GM23338 (cell line): ENCODE measurements at regions not wholly inside any gene's neighbourhood (a gene's known extent, or its start where the extent isn't known, plus 50 kb on each side); places are given as distances from the start of the nearest gene placed in this dataset.
A peak's percentile ranks its signal among the peaks of the same experiment; 100 is the strongest.

ENCODE experiments used
- ATAC-seq: fragments of 200-7000 bp; cut with Tn5 transposase; 3 replicates; pipeline ENCODE4 v1.9.1; 2020
- DNase-seq: peaks from one replicate; pipeline ENCODE4 v3.0.0-alpha.2; 2015; ENCODE audit warnings: low spot score
- H2AFZ ChIP-seq: fragments of 200-600 bp; sonication (generic); 2 replicates; pipeline ENCODE4 v1.8.0; 2016; ENCODE audit warnings: antibody characterized with exemption, mild to moderate bottlenecking, moderate library complexity
- H3F3A ChIP-seq: fragments of 200-600 bp; sonication (generic); replicated peaks from 2 replicates; pipeline ENCODE4 v1.8.0; 2017; ENCODE audit warnings: antibody characterized with exemption, mixed run types, low read depth
- H3K27ac ChIP-seq: fragments of 200-600 bp; sonication (generic); 2 replicates; pipeline ENCODE4 v1.6.1; 2016; ENCODE audit warnings: low read depth
- H3K27me3 ChIP-seq: fragments of 200-600 bp; sonication (generic); 2 replicates; pipeline ENCODE4 v1.8.0; 2016; ENCODE audit warnings: mild to moderate bottlenecking, mixed run types, moderate library complexity; ENCODE audit not compliant: insufficient read depth
- H3K36me3 ChIP-seq: fragments of 200-600 bp; sonication (generic); 2 replicates; pipeline ENCODE4 v1.8.0; 2016; ENCODE audit warnings: mild to moderate bottlenecking; ENCODE audit not compliant: insufficient read depth
- H3K4me1 ChIP-seq: fragments of 200-600 bp; sonication (generic); 2 replicates; pipeline ENCODE4 v1.8.0; 2016; ENCODE audit warnings: mild to moderate bottlenecking, moderate library complexity; ENCODE audit not compliant: insufficient read depth
- H3K4me2 ChIP-seq: fragments of 200-600 bp; sonication (generic); 2 replicates; pipeline ENCODE4 v1.7.1; 2017; ENCODE audit warnings: mixed run types
- H3K4me3 ChIP-seq: fragments of 200-600 bp; sonication (generic); 2 replicates; pipeline ENCODE4 v1.6.1; 2016; ENCODE audit warnings: mixed run types
- H3K79me2 ChIP-seq: fragments of 200-600 bp; sonication (generic); replicated peaks from 2 replicates; pipeline ENCODE4 v1.8.0; 2017; ENCODE audit warnings: mild to moderate bottlenecking; ENCODE audit not compliant: insufficient read depth
- H3K9me2 ChIP-seq: fragments of 200-600 bp; sonication (generic); 2 replicates; pipeline ENCODE4 v1.8.0; 2017; ENCODE audit not compliant: insufficient read depth
- H4K20me1 ChIP-seq: fragments of 200-600 bp; sonication (generic); replicated peaks from 2 replicates; pipeline ENCODE4 v1.8.0; 2017; ENCODE audit warnings: mild to moderate bottlenecking; ENCODE audit not compliant: insufficient read depth
- H3K27ac Mint-ChIP-seq: 2 replicates; pipeline ENCODE4 v1.8.0; 2020; ENCODE audit warnings: inconsistent platforms, mild to moderate bottlenecking, moderate library complexity, mixed read lengths
- H3K27me3 Mint-ChIP-seq: 3 replicates; pipeline ENCODE4 v1.8.0; 2022; ENCODE audit warnings: low read depth, mild to moderate bottlenecking, moderate library complexity, mixed read lengths, inconsistent platforms; ENCODE audit not compliant: insufficient read depth, poor library complexity
- H3K36me3 Mint-ChIP-seq: 3 replicates; pipeline ENCODE4 v1.8.0; 2021; ENCODE audit warnings: low read depth, mild to moderate bottlenecking, inconsistent platforms, moderate library complexity, mixed read lengths
- H3K4me1 Mint-ChIP-seq: 3 replicates; pipeline ENCODE4 v1.8.0; 2020; ENCODE audit warnings: mild to moderate bottlenecking, inconsistent platforms, mixed read lengths
- H3K4me3 Mint-ChIP-seq: 3 replicates; pipeline ENCODE4 v1.8.0; 2021; ENCODE audit warnings: moderate library complexity, mild to moderate bottlenecking, inconsistent platforms, mixed read lengths
- H3K9me3 Mint-ChIP-seq: 3 replicates; pipeline ENCODE4 v1.8.0; 2020; ENCODE audit warnings: moderate library complexity, mild to moderate bottlenecking, inconsistent platforms, mixed read lengths
- CREB1 ChIP-seq: fragments of 250-450 bp; sonication (Bioruptor Pico); IDR thresholded peaks from 2 replicates; pipeline ENCODE4 v1.5.0; 2020; ENCODE audit warnings: low read depth, mild to moderate bottlenecking, moderate library complexity
- JUNB ChIP-seq: IDR thresholded peaks from one replicate; pipeline ENCODE4 v1.6.1; 2016; ENCODE audit warnings: antibody characterized with exemption; ENCODE audit not compliant: unreplicated experiment
- NANOG ChIP-seq: IDR thresholded peaks from 2 replicates; pipeline ENCODE4 v1.6.1; 2016; ENCODE audit warnings: antibody characterized with exemption, borderline replicate concordance
- POLR2AphosphoS5 ChIP-seq: IDR thresholded peaks from 2 replicates; pipeline ENCODE4 v1.6.1; 2016; ENCODE audit warnings: antibody characterized with exemption, low read depth
- REST ChIP-seq: IDR thresholded peaks from one replicate; pipeline ENCODE4 v1.6.1; 2018; ENCODE audit warnings: antibody characterized with exemption; ENCODE audit not compliant: unreplicated experiment
- STAT1 ChIP-seq: IDR thresholded peaks from one replicate; pipeline ENCODE4 v1.6.1; 2016; ENCODE audit warnings: antibody characterized with exemption; ENCODE audit not compliant: unreplicated experiment
- ZNF114 ChIP-seq: fragments of 250-450 bp; sonication (Bioruptor Pico); IDR thresholded peaks from 2 replicates; pipeline ENCODE4 v1.5.0; 2020; ENCODE audit warnings: mild to moderate bottlenecking, moderate library complexity
- ZNF462 ChIP-seq: fragments of 250-450 bp; sonication (Bioruptor Pico); IDR thresholded peaks from 2 replicates; pipeline ENCODE4 v1.5.0; 2020; ENCODE audit warnings: mild to moderate bottlenecking, moderate library complexity

GRCh38 chr18:24584813-24585212, 124.4 kb downstream of the HRH4 start:
- Histone ChIP-seq H2AFZ (no peak overlapping the region), H3F3A (no peaks in the 10 kb centered on the region), H3K36me3 (no peaks in the 10 kb centered on the region; the same call in 1 of the 2 replicates), H3K27me3 (no peaks in the 10 kb centered on the region), H3K79me2 (no peaks in the 10 kb centered on the region), H3K4me3 (no peak overlapping the region), H3K27ac (0 out of 2 replicates have a peak overlapping the region, but pooled peaks have one; percentile 56), H3K4me1 (peaks cover 32% of the 10 kb centered on the region), H3K4me2 (peak overlapping the region; percentile 33; the same call in 1 of the 2 replicates), H4K20me1 (no peaks in the 10 kb centered on the region), H3K9me2 (peaks cover 9% of the 10 kb centered on the region; the same call in 1 of the 2 replicates)
- Mint-ChIP-seq H3K4me1 (peaks cover 37% of the 10 kb centered on the region), H3K9me3 (no peaks in the 10 kb centered on the region), H3K27me3 (peaks cover 3% of the 10 kb centered on the region), H3K4me3 (peak overlapping the region; percentile 10; the same call in 2 of the 3 replicates), H3K27ac (no peak overlapping the region), H3K36me3 (no peaks in the 10 kb centered on the region)
- ATAC-seq: peak; percentile 62
- peak; percentile 86 for DNase-seq
- TF ChIP-seq JUNB: no peak
- TF ChIP-seq NANOG: no peak
- no peak for TF ChIP-seq ZNF114
- TF ChIP-seq REST: no peak
- TF ChIP-seq POLR2AphosphoS5: no peak

- H3K27ac Mint-ChIP-seq: no peak overlapping the region
- no peak; the same call in 1 of the 3 replicates for ATAC-seq
- peaks cover 36% of the 10 kb centered on the region for H3K4me1 Mint-ChIP-seq
- peaks cover 3% of the 10 kb centered on the region for H3K27me3 Mint-ChIP-seq
- Histone ChIP-seq H3K79me2 (no peaks in the 10 kb centered on the region), H3K36me3 (no peaks in the 10 kb centered on the region; the same call in 1 of the 2 replicates), H3K27me3 (no peaks in the 10 kb centered on the region), H4K20me1 (no peaks in the 10 kb centered on the region), H3K4me1 (peaks cover 32% of the 10 kb centered on the region), H3K27ac (no peak overlapping the region), H3K4me3 (no peak overlapping the region), H2AFZ (peak overlapping the region; percentile 63; the same call in 1 of the 2 replicates), H3F3A (no peaks in the 10 kb centered on the region), H3K9me2 (peaks cover 9% of the 10 kb centered on the region; the same call in 1 of the 2 replicates), H3K4me2 (no peak overlapping the region; the same call in 1 of the 2 replicates)
- 0 out of 3 replicates have a peak, but pooled peaks cover under 1% of the 10 kb centered on the region for H3K9me3 Mint-ChIP-seq
- no peak overlapping the region for H3K4me3 Mint-ChIP-seq
- no peaks in the 10 kb centered on the region for H3K36me3 Mint-ChIP-seq
- no peak for DNase-seq
- TF ChIP-seq ZNF462 (CRISPR knock-in tag) (no peak), JUNB (no peak), POLR2AphosphoS5 (no peak), STAT1 (no peak), CREB1 (no peak)
Observed at GRCh38 chr18:24585996-24586566, 125.6 kb downstream of the HRH4 start.
